GM20431 (cell line): ENCODE measurements at regions not wholly inside any gene's neighbourhood (a gene's known extent, or its start where the extent isn't known, plus 50 kb on each side); places are given as distances from the start of the nearest gene placed in this dataset.
"Not testable (repeated sequence)": the region's sequence is repeated elsewhere in the genome, so short reads cannot be mapped to it uniquely, and the experiment has no call there.

ENCODE experiments used
- in situ Hi-C: fragments of 300-500 bp; cut with MseI, MboI; formaldehyde crosslinking; loops from one replicate; pipeline ENCODE4 v1.15.0; 2020; ENCODE audit warnings: low sequenced_read_pairs; ENCODE audit not compliant: unreplicated experiment

- in situ Hi-C loops, result no loop called here
Measured at GRCh38 chr5:152601806-152602732, 197.0 kb upstream of the NMUR2 start.

- in situ Hi-C loops, result not testable (repeated sequence)
Measured at GRCh38 chr5:152606050-152606449, 201.0 kb upstream of the NMUR2 start.

- in situ Hi-C loops, result no loop called here
Measured at GRCh38 chr5:152606776-152607364, 201.8 kb upstream of the NMUR2 start.

- in situ Hi-C loops, result no loop called here
Measured at GRCh38 chr5:152607401-152608160, 202.5 kb upstream of the NMUR2 start.

DNA sequence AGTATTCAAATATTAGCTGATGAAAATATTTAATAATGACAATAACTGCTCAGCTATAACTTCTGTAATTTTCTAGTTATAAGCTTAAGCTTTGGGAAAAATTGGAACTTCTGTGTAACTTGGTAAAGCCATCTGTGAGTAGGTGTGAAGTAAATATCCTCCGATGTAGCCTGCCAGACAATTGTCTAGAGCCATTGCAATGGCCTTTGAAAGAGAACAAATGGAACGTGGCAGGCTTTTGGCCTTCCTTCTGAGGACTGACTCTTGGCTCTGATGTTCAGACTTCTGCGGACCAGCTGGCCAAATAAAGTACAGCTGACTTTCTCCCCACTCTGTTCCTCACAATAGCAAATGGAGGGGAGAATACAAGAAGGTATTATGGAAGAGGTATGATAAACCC is 203.4 kb upstream of the NMUR2 start:
- in situ Hi-C loops, result no loop called here

DNA sequence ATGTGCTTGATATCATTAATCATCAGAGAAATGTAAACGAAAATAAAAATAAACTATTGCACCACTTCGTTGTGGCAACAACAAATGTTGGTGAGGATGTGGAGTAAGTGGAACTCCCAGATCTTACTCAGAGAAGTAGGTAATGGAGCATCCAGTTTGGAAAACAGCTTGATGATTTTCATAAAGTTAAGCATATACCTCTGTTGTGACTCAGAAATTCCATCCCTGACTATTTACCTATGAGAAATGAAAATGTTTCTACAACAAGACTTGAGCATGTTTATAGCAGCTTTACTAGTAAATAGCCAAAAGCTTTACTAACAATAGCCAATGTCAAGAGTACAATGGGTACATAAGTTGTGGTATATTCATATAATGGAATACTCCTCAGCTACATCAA is 214.7 kb upstream of the NMUR2 start:
- in situ Hi-C loops, result no loop called here

DNA sequence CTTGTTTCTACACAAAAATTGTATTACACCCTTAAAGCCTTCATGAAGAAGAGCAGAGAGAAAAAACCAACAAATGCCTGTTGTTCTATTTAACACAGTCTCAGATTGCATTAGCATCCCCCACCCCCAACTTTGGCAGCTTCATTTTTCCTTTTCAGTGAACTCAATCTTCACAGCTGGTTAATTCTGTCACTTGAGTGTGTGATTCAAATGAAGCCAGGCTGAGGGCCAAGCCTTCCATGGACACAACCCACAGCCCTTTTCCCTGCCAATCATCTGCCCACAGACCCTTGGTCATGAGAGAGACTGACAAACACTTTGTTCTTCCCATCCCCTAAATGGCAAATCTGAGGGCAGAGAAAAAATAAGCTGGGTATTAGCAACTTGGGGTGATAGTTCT is 217.5 kb upstream of the NMUR2 start:
- in situ Hi-C loops, result no loop called here

- in situ Hi-C loops, result no loop called here
Measured at GRCh38 chr5:152623951-152624350, 218.9 kb upstream of the NMUR2 start.

GRCh38 chr5:152625696-152626095 is 220.6 kb upstream of the NMUR2 start:
- in situ Hi-C loops, result no loop called here

- in situ Hi-C loops, result no loop called here
Measured at GRCh38 chr5:152631221-152631620, 226.1 kb upstream of the NMUR2 start.

DNA sequence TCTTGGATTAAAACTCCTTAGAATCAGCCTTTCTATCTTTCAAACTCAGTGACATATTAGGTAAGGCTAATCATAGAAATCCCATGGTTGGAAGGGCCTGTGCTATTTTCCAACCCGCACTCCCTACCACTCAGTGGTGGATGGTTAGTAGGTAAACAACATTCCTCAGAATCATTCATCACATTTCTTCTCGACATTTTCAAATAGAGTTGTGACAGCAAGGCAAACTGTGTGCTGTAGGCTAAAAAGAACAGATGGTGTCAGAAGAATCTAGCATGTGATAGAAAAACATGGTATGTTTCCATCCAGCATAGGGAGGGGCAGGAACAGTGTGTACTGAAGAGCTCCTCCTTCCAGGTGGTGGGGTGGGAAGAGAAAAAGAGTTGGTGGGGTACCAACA is 227.3 kb upstream of the NMUR2 start:
- in situ Hi-C loops, result no loop called here

DNA sequence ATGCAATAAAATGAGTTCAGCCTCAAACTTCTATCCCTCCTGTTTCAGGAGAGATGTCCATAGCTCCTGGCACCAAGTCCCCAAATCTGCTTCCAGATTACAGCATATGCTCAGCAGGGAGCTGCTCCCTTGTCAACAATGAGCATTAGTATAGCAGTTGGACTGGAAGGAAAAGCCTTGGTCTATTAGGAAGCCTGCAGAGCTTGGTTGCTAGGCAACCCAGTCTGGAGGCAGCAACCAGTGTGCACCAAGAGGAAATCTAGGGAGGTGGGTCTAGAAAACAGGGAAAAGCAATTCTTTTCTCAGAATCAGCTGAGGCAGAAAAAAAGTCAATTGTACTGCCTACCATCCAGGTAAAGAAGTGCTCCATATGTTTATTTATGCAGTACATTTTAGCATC is 229.5 kb upstream of the NMUR2 start:
- in situ Hi-C loops, result no loop called here

- in situ Hi-C loops, result no loop called here
Measured at GRCh38 chr5:152638996-152639552, 234.0 kb upstream of the NMUR2 start.

- in situ Hi-C loops, result no loop called here
Measured at GRCh38 chr5:152641970-152642805, 237.1 kb upstream of the NMUR2 start.

- in situ Hi-C loops, result no loop called here
Measured at GRCh38 chr5:152642880-152643279, 237.8 kb upstream of the NMUR2 start.

- in situ Hi-C loops, result no loop called here
Measured at GRCh38 chr5:152644029-152644728, 239.1 kb upstream of the NMUR2 start.

DNA sequence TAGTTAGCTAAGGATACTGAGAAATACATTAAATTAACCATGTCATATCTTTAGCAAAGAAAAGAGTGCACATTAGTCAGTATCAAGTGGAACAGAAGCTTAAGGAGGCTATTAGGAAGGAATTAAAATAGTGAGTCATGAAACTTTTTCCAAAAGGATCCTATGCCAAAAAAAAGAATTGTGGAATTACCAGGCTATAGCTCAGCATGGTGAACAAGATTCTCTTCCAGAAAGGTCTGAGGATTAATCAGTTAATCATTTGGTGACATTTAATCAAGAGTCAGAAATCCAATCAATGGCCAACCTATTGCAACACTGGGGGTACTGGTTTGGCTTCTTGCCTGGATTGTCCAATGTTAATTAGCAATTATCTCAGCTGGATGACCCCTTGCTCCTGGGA is 244.5 kb upstream of the NMUR2 start:
- in situ Hi-C loops, result no loop called here

- in situ Hi-C loops, result no loop called here
Measured at GRCh38 chr5:152650413-152650812, 245.3 kb upstream of the NMUR2 start.

- in situ Hi-C loops, result not testable (repeated sequence)
Measured at GRCh38 chr5:152659470-152659869, 254.4 kb upstream of the NMUR2 start.
